Left kidney (tissue), 1 donor: ENCODE measurements at regions not wholly inside any gene's neighbourhood (a gene's known extent, or its start where the extent isn't known, plus 50 kb on each side); places are given as distances from the start of the nearest gene placed in this dataset.
"Not testable (repeated sequence)": the region's sequence is repeated elsewhere in the genome, so short reads cannot be mapped to it uniquely, and the experiment has no call there.

Experiments
- DNase-seq: peaks from one replicate; pipeline ENCODE4 v3.0.0-alpha.2; 2013

DNA sequence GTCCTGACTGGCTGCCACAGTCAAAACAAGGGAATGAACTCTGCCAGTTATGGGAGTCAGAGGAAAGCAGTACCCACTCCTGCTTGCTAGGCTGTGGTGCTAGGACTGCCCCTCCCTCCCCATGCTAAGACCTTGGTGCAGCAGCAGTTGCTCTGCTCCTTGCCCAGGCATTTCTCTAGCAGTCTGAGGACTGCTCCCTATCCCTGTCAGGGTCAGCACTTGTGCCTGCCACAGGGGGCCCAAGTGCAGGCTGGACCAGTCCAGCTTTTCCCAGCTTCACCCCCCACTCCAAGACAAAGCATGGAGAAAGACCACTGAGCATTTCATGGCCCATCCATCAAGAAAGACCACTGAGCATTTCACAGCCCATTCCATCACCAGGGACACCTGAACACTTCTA is 305.8 kb upstream of the CLEC14A start:
- no peak for DNase-seq

DNA sequence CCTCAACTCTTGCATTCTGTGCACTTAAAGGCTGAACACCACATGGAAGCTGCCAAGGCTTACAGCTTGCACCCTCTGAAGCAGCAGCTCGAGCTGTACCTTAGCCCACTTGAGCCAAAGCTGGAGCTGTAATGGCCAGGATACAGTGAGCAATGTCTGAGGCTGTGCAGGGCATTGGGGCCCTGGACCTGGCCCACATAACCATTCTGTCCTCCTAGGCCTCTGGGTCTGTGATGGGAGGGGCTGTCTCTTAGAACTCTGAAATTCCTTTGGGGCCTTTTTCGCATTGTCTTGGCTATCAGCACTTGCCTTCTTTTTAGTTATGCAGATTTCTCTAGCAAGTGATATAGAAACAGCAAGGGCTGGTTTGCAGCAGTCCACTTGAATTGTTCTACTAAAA is 303.8 kb upstream of the CLEC14A start:
- DNase-seq, result no peak

DNA sequence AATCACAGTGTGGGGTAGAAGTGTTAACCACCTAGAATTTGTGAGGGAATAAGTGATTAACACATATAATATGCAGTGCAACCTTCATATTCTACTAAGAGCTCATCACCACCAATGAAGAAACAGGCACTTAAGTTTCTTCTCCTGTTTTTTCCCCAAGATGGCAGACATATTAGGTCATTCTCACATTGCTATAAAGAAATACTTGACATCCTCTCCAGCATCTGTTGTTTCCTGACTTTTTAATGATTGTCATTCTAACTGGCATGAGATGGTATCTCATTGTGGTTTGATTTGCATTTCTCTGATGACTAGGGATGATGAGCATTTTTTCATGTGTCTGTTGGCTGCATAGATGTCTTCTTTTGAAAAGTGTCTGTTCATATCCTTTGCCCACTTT is 301.5 kb upstream of the CLEC14A start:
- not testable (repeated sequence) for DNase-seq

DNA sequence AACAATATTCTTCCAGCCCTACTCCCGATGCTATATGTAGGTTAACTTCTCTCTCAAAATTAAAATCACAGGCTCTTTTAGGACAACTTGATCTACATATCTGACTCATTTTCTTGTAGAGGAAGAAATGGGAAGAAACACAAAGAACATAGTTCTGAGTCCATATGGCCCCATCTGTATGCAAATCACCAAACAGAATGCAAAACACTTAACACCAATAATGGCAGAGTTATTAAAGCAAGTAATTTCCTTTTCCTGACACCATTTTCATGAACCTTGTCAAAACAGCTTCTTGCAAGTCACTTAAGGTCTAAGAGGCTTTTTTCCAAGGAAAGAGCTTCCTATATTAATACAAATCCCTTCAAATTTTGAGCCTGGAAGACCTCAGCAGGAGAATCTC is 300.4 kb upstream of the CLEC14A start:
- no peak for DNase-seq

DNA sequence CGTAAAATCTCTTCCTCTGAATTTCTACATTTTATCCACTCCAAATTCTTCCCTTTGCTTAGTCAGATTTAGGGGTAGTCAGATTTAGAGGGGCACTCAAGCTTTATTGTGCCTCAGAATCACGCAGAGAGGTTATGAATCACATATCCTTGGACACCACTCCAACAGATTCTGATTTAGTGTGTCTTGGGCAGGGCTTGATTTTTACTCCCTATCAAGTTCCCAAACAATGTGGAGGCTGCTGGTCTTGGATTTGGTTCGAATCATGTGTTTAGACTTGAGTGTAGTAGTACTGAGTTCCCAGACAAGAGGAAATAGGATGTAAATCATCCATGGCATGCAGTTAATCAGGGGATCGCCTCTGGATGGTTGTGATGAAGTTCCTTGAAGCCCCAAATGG is 298.1 kb upstream of the CLEC14A start:
- DNase-seq, result no peak

DNA sequence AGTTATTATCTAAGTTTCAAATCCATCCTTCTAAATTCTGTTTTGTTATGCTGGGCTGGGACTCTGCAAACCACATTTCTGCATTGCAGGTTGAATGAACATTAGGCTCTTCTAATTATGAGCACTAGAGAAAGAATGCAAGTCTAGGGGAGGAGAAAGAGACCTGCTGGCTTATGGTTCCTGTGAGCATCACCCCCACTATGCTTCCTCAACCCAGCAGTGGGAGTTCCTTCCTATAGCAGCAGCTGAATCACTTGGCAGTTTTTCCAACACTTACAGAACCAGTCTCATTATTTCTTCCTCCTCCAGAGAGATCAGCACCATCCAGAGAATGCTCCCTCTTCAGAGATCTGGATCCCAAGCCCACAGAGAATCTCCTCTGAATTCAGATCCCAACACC is 297.7 kb upstream of the CLEC14A start:
- DNase-seq, result no peak

- DNase-seq, result no peak
These were observed 293.7 kb upstream of the CLEC14A start for GRCh38 chr14:38549564-38549963.

DNA sequence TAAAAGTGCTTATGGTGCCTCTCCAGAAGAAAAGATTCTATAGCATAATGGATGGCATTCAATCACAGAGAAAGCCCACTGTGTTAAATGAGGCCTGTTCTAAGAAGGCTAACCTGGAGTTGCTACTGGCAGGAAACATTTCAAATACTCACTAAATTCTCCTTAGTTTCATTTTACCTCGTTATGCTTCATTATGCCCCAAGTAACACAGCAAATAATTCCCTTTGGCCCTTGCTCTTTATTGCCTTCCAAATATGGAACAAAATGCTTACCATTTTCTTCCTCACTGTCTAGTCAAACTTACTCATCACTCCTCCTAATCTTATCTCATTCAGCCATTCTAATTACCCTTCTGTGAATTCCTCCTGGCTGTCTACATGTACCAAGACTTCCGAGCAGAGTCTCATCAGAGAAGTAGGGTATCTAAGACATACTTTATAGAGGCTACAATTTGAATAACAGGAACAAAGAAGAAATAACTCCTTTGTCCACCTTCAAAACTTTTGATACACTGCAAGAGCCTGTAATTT is 292.1 kb upstream of the CLEC14A start:
- no peak for DNase-seq

GRCh38 chr14:38546932-38547551 is 291.1 kb upstream of the CLEC14A start:
- no peak for DNase-seq

- no peak for DNase-seq
These were observed 288.9 kb upstream of the CLEC14A start for GRCh38 chr14:38544776-38545175.

- not testable (repeated sequence) for DNase-seq
These were observed 288.0 kb upstream of the CLEC14A start for GRCh38 chr14:38543851-38544250.

GRCh38 chr14:38538053-38538452 is 282.2 kb upstream of the CLEC14A start:
- not testable (repeated sequence) for DNase-seq

DNA sequence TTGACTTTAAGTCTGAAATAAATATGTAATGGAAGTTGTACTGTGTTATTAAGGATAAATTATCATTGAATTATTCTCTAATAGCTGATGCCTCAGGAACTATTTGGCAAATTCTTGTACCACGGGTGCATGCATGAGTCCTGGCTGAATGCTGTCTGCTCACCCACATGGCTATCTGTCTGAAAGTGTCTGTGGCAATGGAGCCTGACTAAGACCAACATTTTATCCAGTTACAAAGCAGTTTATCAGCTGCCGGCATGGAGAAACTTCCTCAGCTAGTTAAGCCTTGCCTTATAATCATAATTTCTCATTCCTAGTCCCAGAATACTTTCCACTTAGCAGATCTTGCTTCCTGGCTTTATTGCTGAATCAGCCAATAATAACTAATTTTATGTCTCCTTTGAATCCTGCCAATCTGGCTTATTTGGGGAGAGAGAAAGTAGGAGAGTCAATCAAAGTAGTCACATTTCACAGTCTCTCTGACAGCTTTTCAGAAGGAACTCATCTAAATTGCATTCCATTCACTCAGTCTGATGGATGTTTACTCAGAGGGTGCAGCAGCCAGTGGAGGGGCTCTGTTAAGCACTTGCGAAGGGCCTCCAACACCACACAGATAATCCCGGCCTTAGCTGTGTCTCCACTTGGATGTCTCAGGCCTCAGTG is 280.6 kb upstream of the CLEC14A start:
- DNase-seq, result no peak

GRCh38 chr14:38528582-38528981 is 272.7 kb upstream of the CLEC14A start:
- no peak for DNase-seq

DNA sequence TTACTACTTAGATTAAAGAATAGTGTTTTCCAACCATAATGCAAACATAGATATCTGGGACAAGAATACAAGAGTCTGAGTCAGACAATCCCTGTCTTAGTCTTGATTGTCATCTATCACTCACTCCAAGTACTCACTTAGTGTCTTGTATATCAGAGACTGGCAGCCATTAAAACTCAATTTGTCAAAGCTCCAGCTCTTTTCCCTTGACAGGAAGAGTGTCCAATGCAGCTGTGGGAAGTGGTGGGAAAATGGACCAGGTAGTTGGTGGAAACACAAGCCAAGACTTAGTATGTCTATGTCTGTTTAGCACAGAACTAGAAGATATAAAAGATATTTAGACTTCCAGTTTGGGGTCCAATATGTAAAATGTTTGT is 271.6 kb upstream of the CLEC14A start:
- DNase-seq, result no peak

DNA sequence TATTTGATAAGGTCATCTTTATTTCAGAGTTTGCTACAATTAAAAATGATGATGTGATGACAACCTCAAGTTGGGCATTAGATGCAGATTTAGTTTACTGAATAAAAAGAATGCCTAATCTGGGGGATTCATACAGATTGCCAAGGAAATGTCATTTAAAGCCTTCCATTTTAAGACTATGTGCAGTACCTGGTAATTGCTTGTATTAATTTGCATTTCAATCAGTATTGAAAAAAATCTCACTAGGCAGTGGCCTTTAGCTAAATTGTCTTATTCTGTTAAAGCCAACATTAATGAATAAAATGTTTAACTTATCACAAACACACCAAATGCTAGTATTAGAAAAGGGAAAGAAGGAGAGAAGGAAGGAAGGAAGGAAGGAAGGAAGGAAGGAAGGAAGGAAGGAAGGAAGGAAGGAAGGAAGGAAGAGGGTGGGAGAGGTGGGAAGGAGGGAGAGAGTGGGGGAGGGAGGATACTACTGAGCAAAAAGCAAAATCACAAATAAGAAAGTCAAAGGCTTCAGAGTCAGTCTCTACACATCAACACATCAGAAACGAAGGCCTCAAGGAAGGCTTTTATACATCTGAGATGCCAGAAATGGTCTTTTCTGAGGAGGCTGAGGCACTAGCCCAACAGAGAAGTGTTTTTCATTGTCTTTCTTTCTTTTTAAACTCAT is 271.1 kb upstream of the CLEC14A start:
- no peak for DNase-seq

DNA sequence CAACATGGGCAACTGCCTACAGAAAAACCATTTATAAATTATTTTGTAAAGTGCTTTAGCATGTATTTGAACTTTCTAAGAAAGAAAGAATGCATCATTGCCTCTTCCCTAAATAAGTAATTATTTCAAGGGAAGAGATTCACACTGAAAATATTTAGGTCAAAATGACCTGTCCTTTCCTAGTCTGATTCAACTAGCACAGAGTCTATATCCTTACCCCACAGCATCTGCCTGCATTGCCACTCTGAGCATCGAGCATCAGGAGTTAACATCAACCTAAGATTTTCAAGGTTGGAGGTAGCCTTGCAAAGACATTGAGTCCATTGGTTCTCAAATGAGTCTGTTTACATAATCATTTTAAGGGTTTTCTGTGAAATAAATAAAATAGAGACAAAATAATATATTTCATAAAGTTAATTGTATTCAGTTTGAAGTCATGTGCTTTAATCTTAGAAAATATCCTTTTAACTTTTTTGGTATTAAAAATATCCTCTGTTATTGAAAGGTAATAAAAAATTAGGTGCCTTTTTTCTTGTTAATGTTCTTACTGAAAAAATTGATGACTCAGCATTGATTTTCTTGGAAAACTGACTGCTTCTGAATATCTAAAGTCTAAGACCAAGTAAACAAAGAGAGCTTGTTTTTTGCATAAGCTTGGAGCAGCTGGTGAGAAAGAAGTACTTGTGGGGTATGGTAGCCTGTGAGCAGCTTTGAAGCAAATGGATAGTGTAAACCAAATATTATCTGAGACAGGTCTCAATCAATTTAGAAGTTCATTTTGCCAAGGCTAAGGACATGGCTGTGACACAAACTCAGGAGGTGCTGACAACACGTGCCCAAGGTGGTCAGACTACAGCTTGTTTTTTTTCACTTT is 269.0 kb upstream of the CLEC14A start:
- DNase-seq, result no peak

GRCh38 chr14:38522724-38523123 is 266.8 kb upstream of the CLEC14A start:
- no peak for DNase-seq

- no peak for DNase-seq
These were observed 265.7 kb upstream of the CLEC14A start for GRCh38 chr14:38521591-38521990.

- no peak for DNase-seq
These were observed 261.5 kb upstream of the CLEC14A start for GRCh38 chr14:38517426-38517825.

GRCh38 chr14:38512236-38512635 is 256.3 kb upstream of the CLEC14A start:
- no peak for DNase-seq

DNA sequence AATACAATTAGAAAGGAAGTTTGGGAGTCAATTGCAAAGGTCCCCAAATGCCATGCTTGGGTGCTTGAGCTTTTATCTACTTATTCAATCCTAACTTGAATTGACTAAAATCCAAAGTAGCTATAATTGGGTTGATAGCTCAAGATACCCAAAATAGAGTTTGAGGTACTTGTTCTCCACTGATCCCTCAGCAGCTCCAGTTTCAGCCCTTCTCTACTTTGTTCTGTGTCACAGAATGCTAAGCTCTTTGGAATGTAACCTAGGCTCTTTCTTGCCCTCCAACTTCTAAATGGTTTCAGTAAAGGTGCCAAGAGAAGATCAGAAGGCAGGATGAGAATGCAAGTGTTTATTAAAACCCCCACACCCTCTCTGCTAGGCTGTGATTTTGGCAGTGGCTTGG is 251.4 kb upstream of the CLEC14A start:
- DNase-seq, result no peak

DNA sequence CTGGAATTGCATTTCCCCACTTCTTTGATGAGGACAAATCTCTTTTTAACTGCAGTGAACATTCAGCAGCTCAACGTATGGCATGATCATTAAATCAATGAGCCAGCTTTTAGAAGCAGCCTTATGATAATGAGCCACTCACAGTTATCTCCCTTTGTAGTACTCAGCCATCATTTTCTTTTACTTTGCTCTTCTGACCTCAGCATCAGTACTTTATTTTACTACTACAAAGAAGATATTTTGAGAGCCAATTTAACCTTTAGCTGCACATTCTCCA is 250.0 kb upstream of the CLEC14A start:
- no peak for DNase-seq
